GM18505 (cell line): ENCODE measurements at regions not wholly inside any gene's neighbourhood (a gene's known extent, or its start where the extent isn't known, plus 50 kb on each side); places are given as distances from the start of the nearest gene placed in this dataset.
"Not testable (repeated sequence)": the region's sequence is repeated elsewhere in the genome, so short reads cannot be mapped to it uniquely, and the experiment has no call there.

Source experiments
- ATAC-seq: cut with Tn5 transposase; IDR thresholded peaks from one replicate; pipeline ENCODE4 v1.9.1; 2021; ENCODE audit not compliant: unreplicated experiment
- POLR2A ChIP-seq: IDR thresholded peaks from 4 replicates; pipeline ENCODE4 v1.6.1; 2011; ENCODE audit warnings: borderline replicate concordance; ENCODE audit not compliant: insufficient read depth, insufficient read length; ENCODE audit errors: extremely low read depth

GRCh38 chr10:43853369-43853768 is 204.7 kb upstream of the ZNF32 start:
- ATAC-seq = no peak
- no peak for TF ChIP-seq POLR2A

DNA sequence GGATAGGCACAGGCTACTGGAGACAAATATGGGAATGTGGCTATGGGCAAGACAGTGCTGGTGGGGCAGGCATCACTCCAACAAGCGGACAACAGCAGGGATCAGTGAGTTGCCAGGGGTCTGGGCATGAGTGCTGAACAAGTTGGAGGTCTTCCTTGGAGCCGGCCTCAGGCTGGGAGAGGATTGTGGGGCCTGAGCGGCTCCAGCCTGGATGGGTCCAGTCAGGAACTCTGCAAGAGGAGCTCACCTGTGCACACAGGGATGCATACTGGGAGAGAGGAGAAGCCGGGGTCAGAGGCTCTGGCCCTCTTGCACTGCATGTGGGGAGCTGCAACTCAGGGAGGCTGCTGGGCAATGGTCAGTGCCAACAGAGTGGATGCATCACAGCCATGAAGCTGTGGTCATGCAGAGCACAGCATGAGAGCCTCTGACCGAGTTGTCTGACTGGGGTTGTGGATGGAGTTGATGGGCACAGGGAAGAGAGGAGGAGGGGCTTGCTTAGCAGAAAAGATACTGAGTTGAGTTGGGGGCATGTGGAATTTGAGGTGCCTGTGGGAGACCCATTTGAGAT is 204.0 kb upstream of the ZNF32 start:
- TF ChIP-seq POLR2A = no peak
- ATAC-seq = no peak

DNA sequence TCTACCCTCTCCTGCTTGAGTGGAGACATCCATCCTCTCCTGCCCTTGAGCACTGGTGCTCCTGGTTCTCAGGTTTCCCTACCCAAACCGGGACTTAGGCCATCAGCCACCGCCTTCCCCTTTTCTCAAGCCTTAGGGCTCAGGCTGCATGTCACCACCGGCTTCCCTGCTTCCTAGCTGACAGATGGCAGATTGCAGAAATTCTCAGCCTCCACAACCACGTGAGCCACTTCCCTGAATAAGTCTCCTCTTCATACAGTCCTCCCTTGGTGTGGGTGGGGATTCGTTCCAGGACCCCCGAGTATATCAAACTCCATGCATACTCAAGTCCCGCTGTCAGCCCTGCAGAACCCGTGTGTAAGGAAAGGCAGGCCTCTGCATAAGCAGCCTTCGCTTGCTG is 203.5 kb upstream of the ZNF32 start:
- no peak for TF ChIP-seq POLR2A
- no peak for ATAC-seq

DNA sequence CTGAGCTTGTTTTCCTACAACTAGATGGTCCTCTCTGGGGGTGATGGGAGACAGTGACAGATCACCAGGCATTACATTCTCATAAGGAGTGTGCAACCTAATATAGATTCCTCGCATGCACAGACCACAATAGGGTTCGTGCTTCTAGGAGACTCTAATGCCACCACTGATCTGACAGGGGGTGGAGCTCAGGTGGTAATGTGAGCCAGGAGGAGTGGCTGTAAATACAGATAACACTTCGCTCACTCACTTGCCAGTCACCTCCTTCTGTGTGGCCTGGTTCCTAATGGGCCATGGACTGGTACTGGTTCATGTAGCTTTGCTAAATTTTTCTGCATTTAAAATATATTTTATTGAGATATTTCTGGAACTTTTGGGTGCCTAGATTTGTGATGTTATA is 202.3 kb upstream of the ZNF32 start:
- TF ChIP-seq POLR2A = no peak
- ATAC-seq = no peak

DNA sequence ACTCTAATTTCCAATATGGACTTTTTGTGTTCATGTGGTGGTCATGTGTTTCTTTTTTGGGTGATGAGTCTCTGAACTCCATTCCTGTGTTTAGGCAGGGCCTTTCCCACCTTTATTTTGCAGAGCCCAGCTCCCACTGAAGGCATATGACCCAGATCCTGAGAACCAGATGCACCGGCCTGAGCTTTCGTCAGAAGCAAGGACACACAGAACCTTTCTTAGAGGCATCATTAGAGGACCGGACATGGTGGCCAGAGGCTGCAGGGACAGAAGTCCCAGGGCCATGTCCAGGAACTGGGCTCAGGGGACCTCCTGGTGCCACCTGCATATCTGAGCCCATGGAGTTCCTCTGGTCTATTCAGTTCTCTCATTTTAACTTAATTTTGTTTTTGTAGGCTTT is 200.9 kb upstream of the ZNF32 start:
- ATAC-seq = no peak
- no peak for TF ChIP-seq POLR2A

DNA sequence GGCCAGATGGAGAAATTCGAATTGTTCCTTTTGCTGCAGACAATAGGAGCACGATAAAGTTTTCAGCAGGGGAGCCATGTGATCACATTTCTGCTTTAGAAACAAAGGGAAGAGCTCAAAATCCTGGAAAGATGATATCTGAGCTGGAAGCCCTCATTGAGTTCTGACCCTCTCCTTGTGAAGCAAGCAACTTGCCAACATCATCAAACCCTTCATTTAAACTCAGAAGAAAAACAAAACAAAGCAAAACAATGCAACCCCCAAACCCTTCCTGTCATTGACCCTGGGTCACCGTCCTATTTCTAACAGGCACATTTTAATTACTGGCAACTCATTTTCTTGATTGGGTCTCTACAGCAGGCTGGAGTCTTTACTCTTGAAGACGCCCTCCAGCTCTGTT is 198.3 kb upstream of the ZNF32 start:
- ATAC-seq = no peak
- no peak for TF ChIP-seq POLR2A

GRCh38 chr10:43846187-43846680 is 197.6 kb upstream of the ZNF32 start:
- no peak for ATAC-seq
- no peak for TF ChIP-seq POLR2A

DNA sequence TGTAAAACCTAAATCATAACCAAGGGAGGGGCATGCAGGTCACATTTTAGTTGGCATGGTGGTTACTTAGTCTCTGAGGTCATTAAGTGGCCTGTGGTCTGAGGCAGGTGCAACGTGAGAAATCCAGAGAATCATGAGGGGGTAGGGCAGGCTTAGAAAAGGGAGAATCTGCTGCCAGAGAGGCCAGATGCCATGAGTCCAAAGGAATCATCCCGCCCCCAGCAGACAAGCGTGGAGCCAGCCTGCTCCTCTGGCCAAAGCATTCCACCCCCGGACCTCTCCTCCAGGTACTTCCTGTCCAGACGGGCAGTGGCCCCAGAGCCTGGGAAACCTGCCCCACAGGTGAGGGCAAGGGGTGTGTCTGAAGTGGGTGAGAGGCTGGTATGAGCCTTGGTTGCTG is 196.4 kb upstream of the ZNF32 start:
- no peak for ATAC-seq
- TF ChIP-seq POLR2A = no peak

DNA sequence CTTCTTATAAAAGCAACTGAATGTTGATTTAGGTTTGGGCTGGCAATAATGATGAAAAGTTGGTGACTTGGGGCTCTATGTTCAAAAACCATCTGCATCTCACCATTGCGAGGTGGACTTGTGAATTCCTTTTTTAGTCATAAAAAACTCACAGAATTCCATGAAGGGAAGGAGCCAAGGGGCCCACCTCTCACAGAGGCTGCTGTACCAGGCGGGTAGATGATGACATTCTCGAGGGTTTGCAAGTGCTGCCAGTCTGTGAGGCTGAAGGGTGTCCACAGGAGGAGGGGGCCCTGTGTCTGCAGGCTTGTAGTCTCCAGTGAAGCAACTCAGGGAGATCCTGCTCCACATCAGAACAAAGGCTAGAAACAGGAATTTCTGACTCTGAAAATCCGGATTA is 195.5 kb upstream of the ZNF32 start:
- no peak for ATAC-seq
- no peak for TF ChIP-seq POLR2A

- no peak for TF ChIP-seq POLR2A
- ATAC-seq = no peak
Measured at GRCh38 chr10:43843321-43844101, 194.8 kb upstream of the ZNF32 start.

DNA sequence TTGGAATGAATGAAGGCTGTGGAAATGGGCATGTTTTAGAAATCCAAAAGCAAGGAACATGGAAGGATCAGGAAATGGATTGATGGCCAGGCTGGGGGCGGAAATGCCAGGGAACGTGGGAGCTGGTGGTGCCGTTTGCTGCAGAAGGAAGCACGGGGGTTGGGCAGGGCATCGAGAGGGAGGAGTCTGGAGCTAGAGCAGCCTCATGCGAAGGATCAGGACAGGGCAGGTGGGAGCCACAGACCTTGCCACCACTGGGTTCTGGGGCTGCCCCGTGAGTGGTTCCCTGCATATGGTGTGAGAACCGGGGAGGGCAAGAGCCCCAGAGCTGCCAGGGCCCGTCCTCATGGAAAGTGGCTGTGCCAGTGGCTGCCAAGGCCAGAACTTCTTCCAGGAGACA is 193.8 kb upstream of the ZNF32 start:
- no peak for TF ChIP-seq POLR2A
- no peak for ATAC-seq

GRCh38 chr10:43842072-43842471 is 193.4 kb upstream of the ZNF32 start:
- no peak for TF ChIP-seq POLR2A
- ATAC-seq = no peak

DNA sequence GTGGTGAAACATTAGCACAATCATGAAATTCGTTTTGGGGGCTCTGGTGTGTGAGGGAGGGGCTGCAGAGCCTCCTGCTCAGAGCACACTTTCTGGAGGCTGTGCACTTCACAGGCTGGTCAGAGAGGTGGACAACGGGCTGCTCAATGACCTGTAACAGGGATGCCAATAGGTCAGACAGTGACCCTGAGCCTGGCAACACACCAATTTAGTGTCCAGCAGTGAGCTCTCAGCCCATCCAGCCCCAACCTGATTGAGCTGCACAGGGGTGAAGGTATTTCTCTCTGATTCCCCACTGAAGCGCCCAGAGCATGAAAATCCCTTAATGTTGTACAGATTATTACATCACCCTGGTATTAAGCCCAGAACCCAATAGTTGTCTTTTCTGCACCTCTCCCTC is 191.3 kb upstream of the ZNF32 start:
- ATAC-seq = no peak

DNA sequence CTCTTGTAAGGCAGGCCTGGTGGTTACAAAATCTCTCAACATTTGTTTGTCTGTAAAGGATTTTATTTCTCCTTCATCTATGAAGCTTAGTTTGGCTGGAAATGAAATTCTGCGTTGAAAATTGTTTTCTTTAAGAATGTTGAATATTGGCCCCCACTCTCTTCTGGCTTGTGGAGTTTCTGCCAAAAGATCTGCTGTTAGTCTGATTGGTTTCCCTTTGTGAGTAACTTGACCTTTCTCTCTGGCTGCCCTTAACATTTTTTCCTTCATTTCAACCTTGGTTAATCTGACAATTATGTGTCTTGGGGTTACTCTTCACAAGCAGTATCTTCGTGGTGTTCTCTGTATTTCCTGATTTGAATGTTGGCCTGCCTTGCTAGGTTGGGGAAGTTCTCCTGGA is 186.1 kb upstream of the ZNF32 start:
- not testable (repeated sequence) for ATAC-seq

More for the DNA sequence above, 191.3 kb upstream of the ZNF32 start:
- no peak for TF ChIP-seq POLR2A
